ENCODE measurements at regions not wholly inside any gene's neighbourhood (a gene's known extent, or its start where the extent isn't known, plus 50 kb on each side); places are given as distances from the start of the nearest gene placed in this dataset.
A peak's percentile ranks its signal among the peaks of the same experiment; 100 is the strongest.

- DNase-seq (ENCODE audit: low spot score) (no peak), ATAC-seq (no peak)
These were observed 90.9 kb upstream of the KLF7 start for GRCh38 chr2:207256476-207257207.

- ATAC-seq (no peak), DNase-seq (ENCODE audit: low spot score) (no peak)
These were observed 91.8 kb upstream of the KLF7 start for GRCh38 chr2:207257251-207258250.

- ATAC-seq (no peak), DNase-seq (ENCODE audit: low spot score) (no peak)
These were observed 92.7 kb upstream of the KLF7 start for GRCh38 chr2:207258263-207258991.

- DNase-seq (ENCODE audit: low spot score) (no peak), ATAC-seq (no peak)
These were observed 94.3 kb upstream of the KLF7 start for GRCh38 chr2:207260021-207260420.

- ATAC-seq (no peak), DNase-seq (ENCODE audit: low spot score) (no peak)
These were observed 95.2 kb upstream of the KLF7 start for GRCh38 chr2:207260947-207261346.

GRCh38 chr2:207264310-207264709, 98.6 kb upstream of the KLF7 start:
- ATAC-seq = no peak
- no peak for DNase-seq (ENCODE audit: low spot score)

DNA sequence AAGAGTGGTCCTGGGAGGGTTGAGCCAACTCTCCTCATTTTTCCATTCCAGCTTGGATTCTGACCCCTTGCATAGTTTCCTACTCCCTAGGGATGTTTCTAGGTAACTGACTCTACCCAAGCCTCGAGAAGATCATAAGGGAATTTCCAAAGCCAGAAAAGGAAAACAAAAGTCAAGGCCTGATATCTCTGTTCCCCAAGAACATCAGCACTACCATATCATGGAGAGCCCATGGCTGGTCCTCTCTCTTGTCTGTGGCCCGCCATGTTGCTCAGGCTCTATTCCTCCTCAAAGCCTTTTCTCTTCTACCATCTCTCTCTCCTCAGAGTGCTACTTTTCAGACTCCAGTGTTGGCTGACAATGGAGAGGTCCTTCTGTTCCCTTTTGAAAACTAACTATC, 99.6 kb upstream of the KLF7 start:
- ATAC-seq (no peak), DNase-seq (ENCODE audit: low spot score) (no peak)

- no peak for ATAC-seq
These were observed 100.1 kb upstream of the KLF7 start for GRCh38 chr2:207265869-207266268.

GRCh38 chr2:207266648-207267047, 100.9 kb upstream of the KLF7 start:
- ATAC-seq = no peak
- DNase-seq (ENCODE audit: low spot score) = no peak

More at GRCh38 chr2:207265869-207266268, 100.1 kb upstream of the KLF7 start:
- DNase-seq (ENCODE audit: low spot score) = no peak

DNA sequence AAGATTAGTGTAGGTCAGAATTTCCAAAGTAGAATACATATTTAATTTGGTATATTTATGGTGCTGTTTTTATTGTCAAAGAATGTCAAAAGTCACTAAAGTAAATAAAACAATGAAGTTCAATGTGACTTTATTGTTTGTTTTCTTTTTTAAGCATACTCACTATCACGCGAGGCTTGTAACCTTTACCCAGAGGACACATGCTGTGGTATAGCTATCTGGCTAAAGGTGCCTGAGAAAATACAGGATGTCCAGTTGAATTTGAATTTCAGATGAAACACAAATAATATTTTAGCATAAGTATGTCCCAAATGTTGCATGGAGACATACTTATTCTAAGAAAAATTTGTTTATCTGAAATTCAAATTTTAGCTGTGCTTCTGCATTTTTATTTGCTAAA, 103.3 kb upstream of the KLF7 start:
- DNase-seq (ENCODE audit: low spot score) (no peak), ATAC-seq (peak; percentile 28)

DNA sequence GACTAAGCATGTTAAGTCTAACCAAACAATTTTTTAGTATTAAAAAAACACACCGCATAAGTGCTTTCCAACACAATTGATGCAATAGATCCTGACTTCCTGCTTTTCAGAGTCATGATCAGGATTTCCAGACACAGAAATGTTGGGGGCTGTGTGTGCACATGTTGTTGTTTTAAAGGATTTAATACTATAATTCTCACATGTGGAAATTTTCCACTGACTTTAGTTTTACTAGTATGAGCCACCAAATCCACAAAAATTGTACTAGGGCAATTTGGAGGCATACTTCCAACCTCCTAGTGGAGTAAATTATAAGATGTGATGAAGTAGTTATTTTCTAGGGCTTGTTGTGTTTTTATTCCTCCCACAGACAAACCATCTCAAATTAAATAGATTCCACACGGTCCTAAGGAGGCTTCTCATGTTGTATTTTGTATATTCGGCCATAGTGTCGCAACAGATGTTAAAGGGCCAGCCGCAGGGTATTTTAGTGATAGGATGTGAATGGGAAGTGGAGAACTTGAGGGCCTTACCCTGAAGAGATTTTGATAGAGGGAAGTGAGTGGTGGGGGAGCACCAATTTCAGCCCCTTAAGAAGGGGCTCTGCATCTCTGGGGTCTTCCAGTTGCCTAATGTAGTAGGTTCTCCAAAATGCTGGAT, 108.9 kb upstream of the KLF7 start:
- ATAC-seq (no peak), DNase-seq (ENCODE audit: low spot score) (no peak)

GRCh38 chr2:207275779-207276178, 110.0 kb upstream of the KLF7 start:
- ATAC-seq (no peak), DNase-seq (ENCODE audit: low spot score) (no peak)

GRCh38 chr2:207276248-207276647, 110.5 kb upstream of the KLF7 start:
- ATAC-seq = no peak
- DNase-seq (ENCODE audit: low spot score) = no peak

- DNase-seq (ENCODE audit: low spot score) = no peak
- ATAC-seq = no peak
These were observed 111.1 kb upstream of the KLF7 start for GRCh38 chr2:207276858-207277257.

DNA sequence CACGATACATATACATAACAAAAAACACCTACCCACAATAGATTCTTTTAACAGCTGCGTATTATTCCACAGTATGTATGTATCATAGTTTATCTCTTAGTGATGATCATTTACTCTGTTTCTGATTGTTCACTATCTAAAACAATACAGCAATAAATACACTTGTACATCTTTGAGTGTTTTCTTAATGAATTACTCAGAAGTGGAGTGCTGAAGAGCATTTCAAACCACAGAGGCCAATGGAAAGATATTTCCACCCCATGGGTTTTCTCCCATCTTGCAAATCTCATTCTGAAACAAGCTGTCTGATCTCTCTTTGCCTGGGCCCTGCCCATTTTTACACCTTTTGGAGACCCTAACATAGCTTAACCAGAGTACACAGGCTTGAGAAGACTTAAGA, 113.8 kb upstream of the KLF7 start:
- DNase-seq (ENCODE audit: low spot score) (no peak), ATAC-seq (no peak)

DNA sequence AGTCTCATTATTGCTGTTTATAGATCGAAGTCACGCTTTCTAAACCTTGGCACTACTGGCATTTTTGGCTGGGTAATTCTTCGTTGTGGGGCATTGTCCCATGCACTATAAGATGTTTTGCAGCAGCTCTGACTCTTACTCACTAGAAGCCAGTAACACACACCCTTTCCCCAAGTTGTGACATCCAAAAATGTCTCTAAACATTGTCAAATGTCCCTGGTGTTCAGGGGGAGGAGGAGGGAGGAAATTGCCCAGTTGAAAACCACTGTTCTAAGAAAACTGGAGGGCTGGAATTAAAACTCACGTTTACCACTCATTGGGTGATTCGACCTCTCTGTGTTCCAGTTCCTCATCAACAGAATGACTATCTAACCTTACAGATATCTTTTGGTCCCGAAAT, 115.7 kb upstream of the KLF7 start:
- DNase-seq (ENCODE audit: low spot score) = no peak
- no peak for ATAC-seq

DNA sequence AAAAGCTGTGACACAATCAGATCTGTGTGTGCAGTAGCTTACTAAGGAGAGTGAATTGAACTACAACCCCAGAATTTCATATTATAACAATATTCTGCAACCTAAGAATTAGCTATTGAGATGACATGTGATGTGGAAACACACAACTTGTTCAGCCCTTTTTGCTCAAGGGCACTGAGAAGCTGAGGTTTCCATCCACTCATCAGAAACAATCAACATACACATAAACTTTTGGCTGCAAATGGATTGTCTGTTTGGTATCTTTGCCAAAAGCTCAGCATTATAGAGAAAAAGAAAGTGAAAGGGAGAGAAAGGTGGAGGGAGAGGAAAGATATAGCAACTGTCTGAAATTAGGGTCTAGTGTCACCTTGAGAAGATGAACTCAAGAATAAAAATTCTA, 117.2 kb upstream of the KLF7 start:
- ATAC-seq (no peak), DNase-seq (ENCODE audit: low spot score) (no peak)

DNA sequence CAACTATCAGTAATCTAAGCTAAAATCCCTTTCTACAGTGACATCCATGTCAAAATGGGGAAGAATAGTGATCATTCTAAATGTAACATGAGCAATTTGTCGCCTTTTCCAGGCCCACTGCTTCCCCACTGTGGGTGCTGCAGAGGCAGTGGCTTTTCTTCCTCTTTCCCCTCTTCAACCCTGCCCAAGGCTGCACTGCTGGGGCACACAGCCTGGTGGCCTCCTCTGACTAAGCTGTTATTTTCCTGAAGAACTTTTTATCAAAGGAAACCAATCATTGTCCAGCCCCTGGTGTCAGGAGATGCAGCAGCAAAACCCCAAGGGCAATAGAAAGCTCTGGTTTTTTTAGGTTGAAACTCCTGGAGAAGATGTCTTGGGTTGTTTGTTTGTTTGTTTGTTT, 117.6 kb upstream of the KLF7 start:
- ATAC-seq (peak; percentile 49), DNase-seq (ENCODE audit: low spot score) (no peak)

DNA sequence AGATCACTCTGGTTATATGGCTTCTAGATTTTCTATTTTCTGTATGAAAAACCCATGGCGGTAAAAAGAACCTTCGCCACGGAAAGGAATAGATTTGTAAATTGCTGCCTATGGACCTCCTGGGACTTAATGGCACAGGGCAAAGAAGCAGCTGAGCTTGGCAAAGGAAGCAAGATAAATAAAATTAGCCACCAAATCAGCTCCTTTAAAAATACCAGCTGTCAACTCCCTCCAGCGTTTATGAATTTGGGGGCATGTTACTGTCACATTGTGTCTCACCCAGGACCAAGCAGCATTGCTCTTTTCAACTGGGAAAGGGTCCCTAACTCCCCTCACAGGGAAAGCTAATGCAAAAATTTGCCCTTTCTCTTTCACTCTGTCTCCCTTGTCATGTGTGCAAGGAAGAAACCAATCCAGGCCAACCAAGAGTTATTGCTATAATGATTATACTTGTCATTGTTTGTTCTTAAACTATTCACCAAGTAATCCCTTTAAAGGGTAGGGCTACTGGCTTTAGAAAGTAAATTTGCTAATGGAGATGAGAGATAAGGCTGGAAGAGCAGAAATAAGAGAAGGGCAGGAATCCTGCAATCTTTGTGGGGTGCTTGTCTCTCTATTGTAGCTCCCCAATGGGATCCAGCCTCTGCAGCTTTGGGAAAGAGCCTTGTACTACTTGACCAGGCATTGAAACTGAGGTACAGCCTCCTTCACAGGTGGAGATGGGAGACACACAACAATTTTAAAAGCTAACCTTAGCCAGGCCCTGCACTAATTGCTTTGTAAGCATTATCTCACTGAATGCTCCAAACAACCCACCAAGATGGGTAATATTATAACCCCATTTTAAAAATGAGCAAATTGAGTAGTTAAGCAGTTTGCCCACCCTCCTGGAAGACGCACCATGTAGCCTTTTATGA, 119.1 kb upstream of the KLF7 start:
- DNase-seq (ENCODE audit: low spot score) (no peak), ATAC-seq (no peak)

GRCh38 chr2:207285473-207285815, 119.7 kb upstream of the KLF7 start:
- no peak for ATAC-seq
- no peak for DNase-seq (ENCODE audit: low spot score)
